HEK293T (cell line): ENCODE measurements at regions not wholly inside any gene's neighbourhood (a gene's known extent, or its start where the extent isn't known, plus 50 kb on each side); places are given as distances from the start of the nearest gene placed in this dataset.

Experiments used
- CTCF ChIA-PET: fragments of 350-600 bp; formaldehyde crosslinking; extraction: SDS; loops from one replicate; lab custom pipeline; 2021; ENCODE audit warnings: antibody characterized with exemption, inconsistent platforms; lab: Yijun Ruan, JAX
- POLR2A ChIA-PET: fragments of 350-600 bp; formaldehyde crosslinking; extraction: SDS; loops from one replicate; lab custom pipeline; 2020; ENCODE audit warnings: antibody characterized with exemption, inconsistent platforms; lab: Yijun Ruan, JAX
- DNase-seq: peaks from one replicate; pipeline ENCODE4 v3.0.0; 2012; ENCODE audit warnings: mixed read lengths; ENCODE audit errors: extremely low spot score
- ARNT ChIP-seq: fragments of 450-650 bp; IDR thresholded peaks from 2 replicates; pipeline ENCODE4 v1.6.1; 2017; ENCODE audit warnings: mild to moderate bottlenecking
- BHLHE40 ChIP-seq: fragments of 450-650 bp; IDR thresholded peaks from 2 replicates; pipeline ENCODE4 v1.6.1; 2016; ENCODE audit warnings: mild to moderate bottlenecking, moderate library complexity, borderline replicate concordance
- CTBP1 ChIP-seq: fragments of 450-650 bp; IDR thresholded peaks from 2 replicates; pipeline ENCODE4 v1.6.1; 2016; ENCODE audit warnings: borderline replicate concordance
- ELF4 ChIP-seq: fragments of 450-650 bp; IDR thresholded peaks from 2 replicates; pipeline ENCODE4 v1.6.1; 2017; ENCODE audit warnings: antibody characterized with exemption
- FOXA1 ChIP-seq: fragments of 450-650 bp; IDR thresholded peaks from 2 replicates; pipeline ENCODE4 v1.6.1; 2016; ENCODE audit warnings: mild to moderate bottlenecking
- FOXK2 ChIP-seq: fragments of 450-650 bp; IDR thresholded peaks from 2 replicates; pipeline ENCODE4 v1.6.1; 2016; ENCODE audit warnings: mild to moderate bottlenecking
- FOXM1 ChIP-seq: fragments of 450-650 bp; IDR thresholded peaks from 2 replicates; pipeline ENCODE4 v1.6.1; 2017; ENCODE audit warnings: mild to moderate bottlenecking, borderline replicate concordance
- HDGF ChIP-seq: fragments of 450-650 bp; IDR thresholded peaks from 2 replicates; pipeline ENCODE4 v1.6.1; 2017; ENCODE audit warnings: antibody characterized with exemption, borderline replicate concordance
- L3MBTL2 ChIP-seq: fragments of 450-650 bp; conservative IDR thresholded peaks from 2 replicates; pipeline ENCODE4 v1.6.1; 2016; ENCODE audit warnings: mild to moderate bottlenecking
- LEF1 ChIP-seq: fragments of 450-650 bp; IDR thresholded peaks from 2 replicates; pipeline ENCODE4 v1.6.1; 2017; ENCODE audit warnings: mild to moderate bottlenecking, borderline replicate concordance
- NFRKB ChIP-seq: fragments of 450-650 bp; IDR thresholded peaks from 2 replicates; pipeline ENCODE4 v1.6.1; 2016; ENCODE audit warnings: mild to moderate bottlenecking, moderate library complexity
- PKNOX1 ChIP-seq: fragments of 450-650 bp; IDR thresholded peaks from 2 replicates; pipeline ENCODE4 v1.6.1; 2016
- SP1 ChIP-seq: fragments of 450-650 bp; IDR thresholded peaks from 2 replicates; pipeline ENCODE4 v1.6.1; 2017
- SUZ12 ChIP-seq: fragments of 450-650 bp; IDR thresholded peaks from 2 replicates; pipeline ENCODE4 v1.6.1; 2016; ENCODE audit warnings: mild to moderate bottlenecking
- TARDBP ChIP-seq: fragments of 450-650 bp; IDR thresholded peaks from 2 replicates; pipeline ENCODE4 v1.6.1; 2016
- ZNF384 ChIP-seq: fragments of 450-650 bp; IDR thresholded peaks from 2 replicates; pipeline ENCODE4 v1.6.1; 2016

DNA sequence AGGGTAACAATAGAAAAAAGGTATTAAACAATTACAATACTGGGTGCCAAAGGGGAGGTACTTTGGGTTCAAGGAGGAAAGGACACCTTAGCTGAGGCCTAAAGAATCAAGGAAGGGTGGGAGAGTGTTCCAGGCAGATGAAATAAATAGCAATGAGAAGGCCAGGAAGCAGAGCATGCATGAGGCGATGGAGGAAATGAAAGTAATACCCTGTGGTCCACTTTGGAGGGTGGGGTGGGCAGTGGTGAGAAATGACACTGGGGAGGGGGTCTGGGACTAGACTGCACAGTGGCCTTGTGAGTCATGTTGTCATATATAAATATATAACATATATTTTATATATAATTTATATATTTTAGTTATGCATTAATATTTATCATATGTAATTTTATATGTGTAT, 55.9 kb downstream of the BHLHE40 start:
- ChIA-PET CTCF (no interaction called here), POLR2A (interaction anchor here (0.9 kb wide), 1 partner anchor 56 kb away, joined by 3 read pairs; the partner anchor contains the start of gene BHLHE40)
- no peak for TF ChIP-seq HDGF
- TF ChIP-seq BHLHE40, result no peak
- no peak for TF ChIP-seq TARDBP
- TF ChIP-seq SUZ12, result no peak
- TF ChIP-seq LEF1, result no peak
- TF ChIP-seq PKNOX1, result no peak
- TF ChIP-seq CTBP1, result no peak
- TF ChIP-seq FOXK2, result no peak
- no peak for TF ChIP-seq SP1
- TF ChIP-seq ARNT, result no peak
- TF ChIP-seq FOXA1, result no peak
- no peak for TF ChIP-seq ZNF384
- TF ChIP-seq L3MBTL2, result no peak
- TF ChIP-seq NFRKB, result no peak
- no peak for TF ChIP-seq FOXM1
- no peak for TF ChIP-seq ELF4
- DNase-seq, result no peak

- CTCF ChIA-PET, result interaction anchor here (1.1 to 1.6 kb wide), 2 partner anchors 19 to 22 kb away, joined by 3 to 4 read pairs; no protein-coding TSS in a partner anchor
- no peak for TF ChIP-seq TARDBP
- no peak for TF ChIP-seq PKNOX1
- TF ChIP-seq NFRKB, result no peak
- no peak for TF ChIP-seq SUZ12
- TF ChIP-seq FOXK2, result no peak
- no peak for TF ChIP-seq BHLHE40
- no peak for TF ChIP-seq HDGF
- TF ChIP-seq LEF1, result no peak
- TF ChIP-seq FOXA1, result no peak
- TF ChIP-seq L3MBTL2, result no peak
- no peak for TF ChIP-seq ZNF384
- no peak for TF ChIP-seq FOXM1
- no peak for TF ChIP-seq ELF4
- no peak for TF ChIP-seq ARNT
- no peak for TF ChIP-seq SP1
- no peak for TF ChIP-seq CTBP1
- POLR2A ChIA-PET, result interaction anchor here (0.5 kb wide), 1 partner anchor 49 kb away, joined by 3 read pairs; no protein-coding TSS in a partner anchor
- DNase-seq, result no peak
Measured at GRCh38 chr3:5035692-5036391, 56.6 kb downstream of the BHLHE40 start.

GRCh38 chr3:5036392-5036766, 57.1 kb downstream of the BHLHE40 start:
- POLR2A ChIA-PET, result interaction anchor here (0.5 kb wide), 1 partner anchor 50 kb away, joined by 3 read pairs; no protein-coding TSS in a partner anchor
- CTCF ChIA-PET, result interaction anchor here (1.1 to 1.6 kb wide), 2 partner anchors 19 to 21 kb away, joined by 3 to 4 read pairs; no protein-coding TSS in a partner anchor
- no peak for DNase-seq
- no peak for TF ChIP-seq LEF1

DNA sequence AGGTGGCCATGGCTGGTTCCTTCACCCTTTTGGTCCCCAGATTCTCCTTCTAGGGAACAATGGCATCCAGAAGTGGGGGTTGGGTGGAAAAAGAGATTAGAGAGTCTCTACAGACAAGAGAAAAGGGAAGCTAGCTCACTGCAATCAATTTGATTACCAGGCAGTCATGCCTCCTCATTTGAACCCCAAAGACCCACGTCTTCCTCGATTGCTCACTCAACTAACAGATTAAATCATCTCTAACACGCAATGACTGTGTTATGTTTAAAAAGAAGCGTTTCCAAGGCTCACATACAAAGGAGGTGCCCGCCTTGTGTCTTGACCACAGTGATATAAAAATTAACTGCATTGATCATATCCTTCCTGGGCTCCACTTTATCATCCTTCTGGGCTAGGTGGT, 57.6 kb downstream of the BHLHE40 start:
- CTCF ChIA-PET, result interaction anchor here (1.1 to 1.6 kb wide), 2 partner anchors 18 to 21 kb away, joined by 3 to 4 read pairs; no protein-coding TSS in a partner anchor
- TF ChIP-seq ELF4 (no peak), ARNT (no peak), CTBP1 (no peak), LEF1 (no peak), HDGF (no peak), TARDBP (no peak), SP1 (no peak), SUZ12 (no peak), L3MBTL2 (no peak), PKNOX1 (no peak), ZNF384 (no peak)
- POLR2A ChIA-PET, result no interaction called here
- DNase-seq, result no peak

GRCh38 chr3:5039585-5039984, 60.3 kb downstream of the BHLHE40 start:
- POLR2A ChIA-PET, result interaction anchor here (0.7 to 1.1 kb wide), 2 partner anchors 26 to 61 kb away, joined by 3 read pairs; no protein-coding TSS in a partner anchor
- CTCF ChIA-PET, result no interaction called here
- no peak for DNase-seq
- no peak for TF ChIP-seq HDGF
- TF ChIP-seq SUZ12, result no peak
- no peak for TF ChIP-seq PKNOX1
- no peak for TF ChIP-seq ELF4
- TF ChIP-seq TARDBP, result no peak
- no peak for TF ChIP-seq FOXM1
- TF ChIP-seq BHLHE40, result no peak
- TF ChIP-seq FOXA1, result no peak
- no peak for TF ChIP-seq ZNF384
- no peak for TF ChIP-seq SP1
- TF ChIP-seq CTBP1, result no peak
- TF ChIP-seq LEF1, result no peak
- TF ChIP-seq FOXK2, result no peak
- no peak for TF ChIP-seq NFRKB
